Ishikawa (cell line): ENCODE measurements at regions not wholly inside any gene's neighbourhood (a gene's known extent, or its start where the extent isn't known, plus 50 kb on each side); places are given as distances from the start of the nearest gene placed in this dataset.

Experiments
- CEBPB ChIP-seq: IDR thresholded peaks from 2 replicates; pipeline ENCODE4 v1.6.1; 2012
- CREB1 ChIP-seq: IDR thresholded peaks from 2 replicates; pipeline ENCODE4 v1.6.1; 2012; ENCODE audit warnings: low read depth
- EGR1 ChIP-seq: IDR thresholded peaks from 2 replicates; pipeline ENCODE4 v1.6.1; 2012
- EP300 ChIP-seq: IDR thresholded peaks from 2 replicates; pipeline ENCODE4 v1.6.1; 2012; ENCODE audit warnings: borderline replicate concordance
- FOXM1 ChIP-seq: IDR thresholded peaks from 2 replicates; pipeline ENCODE4 v1.6.1; 2012; ENCODE audit warnings: low read depth, borderline replicate concordance
- NFIC ChIP-seq: IDR thresholded peaks from 2 replicates; pipeline ENCODE4 v1.6.1; 2012
- RAD21 ChIP-seq: IDR thresholded peaks from 2 replicates; pipeline ENCODE4 v1.6.1; 2012; ENCODE audit warnings: low read depth
- TAF1 ChIP-seq: IDR thresholded peaks from 2 replicates; pipeline ENCODE4 v1.6.1; 2012; ENCODE audit warnings: low read depth, mild to moderate bottlenecking
- TCF12 ChIP-seq: IDR thresholded peaks from 2 replicates; pipeline ENCODE4 v1.6.1; 2012; ENCODE audit warnings: low read depth
- TEAD4 ChIP-seq: IDR thresholded peaks from 2 replicates; pipeline ENCODE4 v1.6.1; 2012
- YY1 ChIP-seq: IDR thresholded peaks from 2 replicates; pipeline ENCODE4 v1.6.1; 2012; ENCODE audit warnings: low read depth
- ZBTB7A ChIP-seq: IDR thresholded peaks from 2 replicates; pipeline ENCODE4 v1.6.1; 2012; ENCODE audit warnings: low read depth
- TF ChIP-seq, protein P1 (sequence below): IDR thresholded peaks from 2 replicates; pipeline ENCODE4 v1.6.1; 2012
- TF ChIP-seq, protein P2 (sequence below): IDR thresholded peaks from 2 replicates; pipeline ENCODE4 v1.6.1; 2012
- TF ChIP-seq, protein P3 (sequence below): IDR thresholded peaks from 2 replicates; pipeline ENCODE4 v1.6.1; 2012; ENCODE audit warnings: low read depth, mild to moderate bottlenecking

DNA sequence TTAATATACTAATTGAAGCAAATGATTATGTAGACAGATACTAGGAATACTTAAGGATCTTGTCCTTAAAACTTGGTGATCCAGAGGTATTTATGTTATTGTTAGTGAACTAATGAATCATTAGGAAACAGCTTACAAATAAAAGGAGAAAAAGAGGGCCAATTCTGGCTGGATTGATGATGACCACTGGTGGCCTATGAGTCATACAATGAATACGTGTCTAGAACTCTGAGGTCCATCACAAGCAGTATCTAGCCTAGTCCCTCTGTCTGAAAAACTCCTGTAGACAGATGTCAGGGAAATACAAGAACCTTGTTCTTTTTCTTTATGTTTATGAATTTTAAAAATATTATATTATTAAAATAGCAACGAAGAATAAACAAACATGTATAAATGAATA is 51.7 kb upstream of the RTL1 start:
- TF ChIP-seq CREB1 (no peak), EGR1 (no peak)

DNA sequence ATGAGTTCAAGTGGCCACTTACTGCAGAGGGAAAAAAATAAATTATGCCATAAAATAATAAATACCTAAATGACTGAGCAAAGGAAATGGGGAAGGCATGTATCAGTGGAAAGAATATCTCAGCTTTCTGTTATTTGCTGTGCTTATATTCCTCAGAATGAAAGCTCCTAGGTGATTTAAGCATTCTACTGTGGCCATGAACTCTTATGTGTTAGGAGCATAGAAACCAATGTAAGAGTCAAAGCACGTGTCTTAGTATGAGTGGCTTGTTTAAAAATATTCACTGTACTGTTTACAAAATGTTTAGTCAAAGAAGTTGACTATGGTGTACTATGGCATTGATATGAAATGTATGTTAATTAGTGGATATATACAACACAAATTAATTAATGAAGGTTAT is 59.0 kb upstream of the RTL1 start:
- TF ChIP-seq EP300 (no peak), ZBTB7A (no peak), CREB1 (no peak), TAF1 (no peak), TCF12 (no peak), CEBPB (no peak), YY1 (no peak), EGR1 (no peak), RAD21 (no peak), FOXM1 (no peak), TEAD4 (no peak), NFIC (no peak)
- TF ChIP-seq, protein P1, sequence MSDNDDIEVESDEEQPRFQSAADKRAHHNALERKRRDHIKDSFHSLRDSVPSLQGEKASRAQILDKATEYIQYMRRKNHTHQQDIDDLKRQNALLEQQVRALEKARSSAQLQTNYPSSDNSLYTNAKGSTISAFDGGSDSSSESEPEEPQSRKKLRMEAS: no peak
- TF ChIP-seq, protein P2, sequence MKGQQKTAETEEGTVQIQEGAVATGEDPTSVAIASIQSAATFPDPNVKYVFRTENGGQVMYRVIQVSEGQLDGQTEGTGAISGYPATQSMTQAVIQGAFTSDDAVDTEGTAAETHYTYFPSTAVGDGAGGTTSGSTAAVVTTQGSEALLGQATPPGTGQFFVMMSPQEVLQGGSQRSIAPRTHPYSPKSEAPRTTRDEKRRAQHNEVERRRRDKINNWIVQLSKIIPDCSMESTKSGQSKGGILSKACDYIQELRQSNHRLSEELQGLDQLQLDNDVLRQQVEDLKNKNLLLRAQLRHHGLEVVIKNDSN: no peak
- TF ChIP-seq, protein P3, sequence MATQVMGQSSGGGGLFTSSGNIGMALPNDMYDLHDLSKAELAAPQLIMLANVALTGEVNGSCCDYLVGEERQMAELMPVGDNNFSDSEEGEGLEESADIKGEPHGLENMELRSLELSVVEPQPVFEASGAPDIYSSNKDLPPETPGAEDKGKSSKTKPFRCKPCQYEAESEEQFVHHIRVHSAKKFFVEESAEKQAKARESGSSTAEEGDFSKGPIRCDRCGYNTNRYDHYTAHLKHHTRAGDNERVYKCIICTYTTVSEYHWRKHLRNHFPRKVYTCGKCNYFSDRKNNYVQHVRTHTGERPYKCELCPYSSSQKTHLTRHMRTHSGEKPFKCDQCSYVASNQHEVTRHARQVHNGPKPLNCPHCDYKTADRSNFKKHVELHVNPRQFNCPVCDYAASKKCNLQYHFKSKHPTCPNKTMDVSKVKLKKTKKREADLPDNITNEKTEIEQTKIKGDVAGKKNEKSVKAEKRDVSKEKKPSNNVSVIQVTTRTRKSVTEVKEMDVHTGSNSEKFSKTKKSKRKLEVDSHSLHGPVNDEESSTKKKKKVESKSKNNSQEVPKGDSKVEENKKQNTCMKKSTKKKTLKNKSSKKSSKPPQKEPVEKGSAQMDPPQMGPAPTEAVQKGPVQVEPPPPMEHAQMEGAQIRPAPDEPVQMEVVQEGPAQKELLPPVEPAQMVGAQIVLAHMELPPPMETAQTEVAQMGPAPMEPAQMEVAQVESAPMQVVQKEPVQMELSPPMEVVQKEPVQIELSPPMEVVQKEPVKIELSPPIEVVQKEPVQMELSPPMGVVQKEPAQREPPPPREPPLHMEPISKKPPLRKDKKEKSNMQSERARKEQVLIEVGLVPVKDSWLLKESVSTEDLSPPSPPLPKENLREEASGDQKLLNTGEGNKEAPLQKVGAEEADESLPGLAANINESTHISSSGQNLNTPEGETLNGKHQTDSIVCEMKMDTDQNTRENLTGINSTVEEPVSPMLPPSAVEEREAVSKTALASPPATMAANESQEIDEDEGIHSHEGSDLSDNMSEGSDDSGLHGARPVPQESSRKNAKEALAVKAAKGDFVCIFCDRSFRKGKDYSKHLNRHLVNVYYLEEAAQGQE: no peak

DNA sequence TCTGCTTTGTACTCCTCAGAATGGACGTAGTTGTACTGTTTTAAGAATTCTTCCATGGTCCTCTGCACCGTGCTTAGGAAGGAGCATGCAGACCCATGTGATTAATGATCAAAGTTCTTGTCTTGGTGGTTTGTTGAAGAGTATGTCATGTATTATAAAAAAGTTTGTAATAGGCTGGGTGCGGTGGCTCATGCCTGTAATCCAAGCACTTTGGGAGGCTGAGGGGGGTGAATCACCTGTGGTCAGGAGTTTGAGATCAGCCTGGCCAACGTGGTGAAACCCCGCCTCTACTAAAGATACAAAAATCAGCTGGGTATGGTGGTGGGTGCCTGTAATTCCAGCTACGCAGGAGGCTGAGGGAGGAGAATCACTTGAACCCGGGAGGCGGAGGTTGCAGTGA is 61.8 kb upstream of the RTL1 start:
- TF ChIP-seq TEAD4 (no peak), CEBPB (no peak), EP300 (no peak), FOXM1 (no peak), NFIC (no peak), EGR1 (no peak), RAD21 (no peak), ZBTB7A (no peak), CREB1 (no peak)
- TF ChIP-seq, protein P3: no peak
- TF ChIP-seq, protein P1: no peak

DNA sequence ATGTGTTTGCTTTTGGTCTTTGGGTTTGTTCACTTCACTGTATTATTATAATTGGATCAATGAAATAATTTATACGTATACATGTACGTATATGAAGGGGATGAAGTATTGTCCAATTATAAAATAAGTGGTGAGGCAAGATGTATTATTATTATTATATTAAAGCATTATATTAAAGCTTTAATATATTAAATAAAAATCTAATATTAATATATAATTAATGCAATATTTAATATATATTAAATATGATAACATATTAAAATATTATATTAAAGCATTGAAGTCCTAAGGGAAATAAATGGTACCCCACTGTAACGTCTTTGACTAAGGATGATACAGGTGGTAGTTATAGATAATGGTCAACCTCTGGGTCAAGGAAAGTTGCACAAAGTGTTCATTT is 63.7 kb upstream of the RTL1 start:
- TF ChIP-seq, protein P2: no peak
- TF ChIP-seq ZBTB7A (no peak), CEBPB (no peak), YY1 (no peak), TAF1 (no peak), NFIC (no peak), EGR1 (no peak), RAD21 (no peak)
- TF ChIP-seq, protein P1: no peak

DNA sequence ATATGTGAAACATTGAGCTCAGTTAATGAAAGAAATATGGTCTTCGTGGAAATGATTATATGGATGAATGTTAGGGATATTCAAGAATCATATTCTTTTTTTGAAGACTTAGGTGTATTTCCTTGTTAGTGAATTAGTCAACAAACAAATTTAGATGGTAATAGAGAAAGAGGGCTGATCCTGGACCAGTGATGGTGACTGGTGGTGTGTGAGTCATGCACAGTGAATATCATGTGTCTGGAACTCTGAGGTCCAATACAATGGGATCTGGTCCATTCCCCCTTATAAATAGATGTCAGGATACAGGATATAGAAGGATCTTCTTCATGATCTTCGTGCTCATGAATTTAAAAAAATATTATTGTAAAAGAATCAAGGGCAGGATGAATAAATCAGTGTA is 64.4 kb upstream of the RTL1 start:
- TF ChIP-seq RAD21: no peak

DNA sequence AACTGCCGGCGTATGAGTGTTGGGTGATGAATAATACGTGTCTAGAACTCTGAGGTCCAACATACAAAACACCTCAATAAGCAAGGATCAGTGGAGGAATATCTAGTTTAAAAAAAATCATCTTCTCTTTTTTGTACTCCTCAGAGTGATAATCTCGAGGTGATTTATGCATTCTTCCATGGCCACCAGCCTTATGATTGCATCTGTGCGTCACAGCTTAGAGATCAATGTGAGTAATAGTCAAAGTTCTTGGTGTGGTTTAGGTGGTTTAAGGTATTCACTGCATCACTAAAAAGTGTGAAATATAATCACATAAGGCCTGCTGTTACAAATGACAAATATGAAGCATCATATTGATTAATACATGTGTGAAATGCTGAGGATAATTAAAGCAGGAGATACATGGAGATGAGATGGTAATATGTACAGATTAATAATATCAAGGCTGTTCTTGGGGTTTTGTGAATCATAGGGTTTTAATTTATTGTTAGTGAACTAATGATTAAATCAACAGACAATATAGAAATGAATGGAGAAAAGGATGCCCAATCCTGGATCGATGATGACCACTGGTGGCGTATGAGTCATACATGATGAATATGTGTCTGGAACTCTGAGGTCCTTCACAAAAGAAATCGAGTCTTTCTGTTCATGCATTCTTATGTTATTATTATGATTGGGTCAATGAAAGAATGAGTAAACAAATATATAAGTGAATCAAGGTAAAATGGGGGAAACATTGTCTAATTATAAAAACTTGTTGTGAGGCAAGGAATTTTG is 68.8 kb upstream of the RTL1 start:
- TF ChIP-seq, protein P2: no peak
- no peak for TF ChIP-seq CREB1
- no peak for TF ChIP-seq TCF12
- no peak for TF ChIP-seq RAD21
- TF ChIP-seq, protein P3: no peak
- TF ChIP-seq, protein P1: no peak
- no peak for TF ChIP-seq FOXM1
- TF ChIP-seq ZBTB7A: no peak
- no peak for TF ChIP-seq TAF1
- TF ChIP-seq EGR1: no peak
- no peak for TF ChIP-seq TEAD4
- TF ChIP-seq CEBPB: no peak
- TF ChIP-seq EP300: no peak
- no peak for TF ChIP-seq NFIC
- TF ChIP-seq YY1: no peak
